ENCODE measurements at regions not wholly inside any gene's neighbourhood (a gene's known extent, or its start where the extent isn't known, plus 50 kb on each side); places are given as distances from the start of the nearest gene placed in this dataset.
A peak's percentile ranks its signal among the peaks of the same experiment; 100 is the strongest.
"Not testable (repeated sequence)": the region's sequence is repeated elsewhere in the genome, so short reads cannot be mapped to it uniquely, and the experiment has no call there.

- DNase-seq: no peak
These were observed 239.6 kb downstream of the SKIDA1 start for GRCh38 chr10:21285742-21286331.

GRCh38 chr10:21285207-21285606 lies 240.3 kb downstream of the SKIDA1 start:
- DNase-seq: no peak

- DNase-seq: no peak
These were observed 241.2 kb downstream of the SKIDA1 start for GRCh38 chr10:21284301-21284700.

- not testable (repeated sequence) for DNase-seq
These were observed 242.4 kb downstream of the SKIDA1 start for GRCh38 chr10:21283053-21283452.

- no peak for DNase-seq
These were observed 243.6 kb downstream of the SKIDA1 start for GRCh38 chr10:21281765-21282484.

GRCh38 chr10:21280971-21281572 lies 244.4 kb downstream of the SKIDA1 start:
- DNase-seq: no peak

GRCh38 chr10:21280037-21280436 lies 245.4 kb downstream of the SKIDA1 start:
- no peak for DNase-seq

GRCh38 chr10:21279217-21279575 lies 246.3 kb downstream of the SKIDA1 start:
- DNase-seq: no peak

- peak; percentile 55 to 56 for DNase-seq
These were observed 246.8 kb downstream of the SKIDA1 start for GRCh38 chr10:21278491-21279216.

- no peak for DNase-seq
These were observed 252.0 kb downstream of the SKIDA1 start for GRCh38 chr10:21273400-21273968.

GRCh38 chr10:21272643-21273399 lies 252.7 kb downstream of the SKIDA1 start:
- no peak for DNase-seq

GRCh38 chr10:21270976-21271375 lies 254.5 kb downstream of the SKIDA1 start:
- DNase-seq: no peak

- DNase-seq: no peak
These were observed 256.2 kb downstream of the SKIDA1 start for GRCh38 chr10:21269289-21269688.

GRCh38 chr10:21265622-21266021 lies 259.9 kb downstream of the SKIDA1 start:
- no peak for DNase-seq

GRCh38 chr10:21264271-21264670 lies 261.2 kb downstream of the SKIDA1 start:
- DNase-seq: no peak

- no peak for DNase-seq
These were observed 261.6 kb downstream of the SKIDA1 start for GRCh38 chr10:21263839-21264238.

- DNase-seq: no peak
These were observed 262.1 kb downstream of the SKIDA1 start for GRCh38 chr10:21263263-21263803.

- no peak for DNase-seq
These were observed 263.6 kb downstream of the SKIDA1 start for GRCh38 chr10:21261842-21262294.

GRCh38 chr10:21260506-21261149 lies 264.9 kb downstream of the SKIDA1 start:
- no peak for DNase-seq

- no peak for DNase-seq
These were observed 265.4 kb downstream of the SKIDA1 start for GRCh38 chr10:21260066-21260465.

- DNase-seq: no peak
These were observed 267.6 kb downstream of the SKIDA1 start for GRCh38 chr10:21257919-21258318.

GRCh38 chr10:21257191-21257590 lies 268.3 kb downstream of the SKIDA1 start:
- DNase-seq: no peak
